A673 (cell line): ENCODE measurements at regions not wholly inside any gene's neighbourhood (a gene's known extent, or its start where the extent isn't known, plus 50 kb on each side); places are given as distances from the start of the nearest gene placed in this dataset.

Experiments used
- BruUV-seq: library from RNA; stranded (reverse); fragments of 400-500 nt; replicated peaks from 2 replicates; lab custom pipeline; 2021; lab: Mats Ljungman, UMichigan
- CTCF ChIA-PET: fragments of 300-600 bp; sonication (Branson Sonifier 250); formaldehyde crosslinking; loops from one replicate; lab custom pipeline; 2022; ENCODE audit warnings: antibody characterized with exemption; lab: Charles Lee
- POLR2A ChIA-PET: fragments of 300-600 bp; sonication (Branson Sonifier 250); formaldehyde crosslinking; loops from one replicate; lab custom pipeline; 2022; ENCODE audit warnings: antibody characterized with exemption; ENCODE audit not compliant: low non-redundant PET; lab: Charles Lee
- DNase-seq: peaks from one replicate; pipeline ENCODE4 v3.0.0-alpha.2; 2015; ENCODE audit warnings: low spot score
- H3K27ac ChIP-seq: fragments of 200-600 bp; sonication (generic); 2 replicates; pipeline ENCODE4 v1.5.1; 2016; ENCODE audit warnings: mixed run types, low read depth, mild to moderate bottlenecking, mixed read lengths, antibody characterized with exemption, low read length; ENCODE audit not compliant: poor library complexity, severe bottlenecking
- H3K27me3 ChIP-seq: fragments of 200-600 bp; sonication (generic); replicated peaks from 2 replicates; pipeline ENCODE4 v1.6.1; 2017; ENCODE audit warnings: mixed run types, low read depth, mild to moderate bottlenecking, mixed read lengths, antibody characterized with exemption, low read length; ENCODE audit not compliant: insufficient read depth, poor library complexity
- H3K36me3 ChIP-seq: fragments of 200-600 bp; sonication (generic); 2 replicates; pipeline ENCODE4 v1.6.1; 2016; ENCODE audit warnings: mixed run types, mild to moderate bottlenecking, mixed read lengths, antibody characterized with exemption, low read length; ENCODE audit not compliant: insufficient read depth, poor library complexity, severe bottlenecking
- H3K4me1 ChIP-seq: fragments of 200-600 bp; sonication (generic); 2 replicates; pipeline ENCODE4 v1.6.1; 2017; ENCODE audit warnings: mixed run types, mild to moderate bottlenecking, mixed read lengths, antibody characterized with exemption, low read length; ENCODE audit not compliant: insufficient read depth, poor library complexity, severe bottlenecking
- H3K4me3 ChIP-seq: fragments of 200-600 bp; sonication (generic); 2 replicates; pipeline ENCODE4 v1.5.1; 2016; ENCODE audit warnings: low read depth, mixed run types, mild to moderate bottlenecking, mixed read lengths, low read length; ENCODE audit not compliant: poor library complexity, severe bottlenecking
- H3K9me3 ChIP-seq: fragments of 200-600 bp; sonication (generic); 2 replicates; pipeline ENCODE4 v1.6.1; 2016; ENCODE audit warnings: mixed run types, low read depth, mild to moderate bottlenecking, mixed read lengths, antibody characterized with exemption, low read length; ENCODE audit not compliant: poor library complexity, severe bottlenecking
- EZH2 ChIP-seq: fragments of 200-600 bp; sonication (generic); IDR thresholded peaks from 2 replicates; pipeline ENCODE4 v1.6.1; 2017; ENCODE audit warnings: borderline replicate concordance, low read depth, mild to moderate bottlenecking, mixed read lengths, antibody characterized with exemption, low read length; ENCODE audit not compliant: poor library complexity, severe bottlenecking
- intact Hi-C: fragments of 100-400 bp; cut with micrococcal nuclease; formaldehyde crosslinking; loops from one replicate; pipeline ENCODE4 v1.10.0; 2022; ENCODE audit not compliant: unreplicated experiment
- TF ChIP-seq, protein P1 (sequence below): fragments of 300-800, 200-600 bp; sonication (generic); conservative IDR thresholded peaks from 2 replicates; pipeline ENCODE4 v1.5.1; 2017; ENCODE audit warnings: low read depth, mild to moderate bottlenecking, antibody characterized with exemption, low read length, moderate library complexity, mixed read lengths

DNA sequence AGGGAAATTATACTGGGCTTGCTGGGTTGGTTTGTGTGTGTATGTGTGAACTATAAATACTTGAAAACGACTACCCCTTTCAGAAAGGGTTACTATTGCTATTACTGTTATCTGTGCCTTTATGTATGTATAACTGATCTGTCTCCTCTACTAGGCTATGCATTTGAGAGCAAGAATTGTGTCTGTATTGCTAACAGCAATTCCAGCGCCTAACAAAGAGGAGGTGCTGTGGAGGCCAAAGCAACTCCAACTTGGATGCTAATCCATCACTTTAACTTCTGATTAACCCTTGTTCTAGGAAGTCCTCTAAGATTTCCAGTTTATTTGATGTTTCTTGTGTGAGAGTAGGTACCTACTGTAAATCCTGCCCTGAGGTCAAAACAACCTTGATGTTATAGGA lies 313.9 kb downstream of the PCNX1 start:
- Histone ChIP-seq H3K4me3 (no peak overlapping the region), H3K4me1 (no peaks in the 10 kb centered on the region), H3K27ac (no peak overlapping the region), H3K36me3 (no peaks in the 10 kb centered on the region), H3K27me3 (no peaks in the 10 kb centered on the region), H3K9me3 (no peaks in the 10 kb centered on the region)
- BruUV-seq: no TSS peak
- ChIA-PET POLR2A (no interaction called here), CTCF (no interaction called here)
- TF ChIP-seq, protein P1, sequence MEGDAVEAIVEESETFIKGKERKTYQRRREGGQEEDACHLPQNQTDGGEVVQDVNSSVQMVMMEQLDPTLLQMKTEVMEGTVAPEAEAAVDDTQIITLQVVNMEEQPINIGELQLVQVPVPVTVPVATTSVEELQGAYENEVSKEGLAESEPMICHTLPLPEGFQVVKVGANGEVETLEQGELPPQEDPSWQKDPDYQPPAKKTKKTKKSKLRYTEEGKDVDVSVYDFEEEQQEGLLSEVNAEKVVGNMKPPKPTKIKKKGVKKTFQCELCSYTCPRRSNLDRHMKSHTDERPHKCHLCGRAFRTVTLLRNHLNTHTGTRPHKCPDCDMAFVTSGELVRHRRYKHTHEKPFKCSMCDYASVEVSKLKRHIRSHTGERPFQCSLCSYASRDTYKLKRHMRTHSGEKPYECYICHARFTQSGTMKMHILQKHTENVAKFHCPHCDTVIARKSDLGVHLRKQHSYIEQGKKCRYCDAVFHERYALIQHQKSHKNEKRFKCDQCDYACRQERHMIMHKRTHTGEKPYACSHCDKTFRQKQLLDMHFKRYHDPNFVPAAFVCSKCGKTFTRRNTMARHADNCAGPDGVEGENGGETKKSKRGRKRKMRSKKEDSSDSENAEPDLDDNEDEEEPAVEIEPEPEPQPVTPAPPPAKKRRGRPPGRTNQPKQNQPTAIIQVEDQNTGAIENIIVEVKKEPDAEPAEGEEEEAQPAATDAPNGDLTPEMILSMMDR: no peak
- no peak for TF ChIP-seq EZH2
- intact Hi-C loops: no loop called here
- no peak for DNase-seq

DNA sequence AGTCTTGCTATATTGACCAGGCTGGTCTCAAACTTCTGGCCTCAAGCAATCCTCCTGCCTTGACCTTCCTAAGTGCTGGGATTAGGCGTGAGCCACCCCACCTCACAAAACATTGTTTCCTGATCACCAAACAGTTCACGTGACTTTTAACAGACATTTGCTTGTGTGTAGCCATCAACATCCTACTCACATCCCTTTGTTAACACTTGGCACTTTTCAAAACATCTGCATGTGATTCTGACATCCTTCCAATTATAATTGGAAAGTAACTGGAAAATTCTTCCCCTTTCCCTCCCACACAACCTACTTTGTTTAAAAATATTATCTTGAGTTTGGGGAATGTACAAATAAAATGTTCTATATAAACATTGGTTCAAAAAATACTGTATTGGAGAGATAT lies 317.9 kb downstream of the PCNX1 start:
- no peak for TF ChIP-seq EZH2
- TF ChIP-seq, protein P1: no peak
- DNase-seq: no peak
- Histone ChIP-seq H3K4me1 (no peaks in the 10 kb centered on the region), H3K27me3 (no peaks in the 10 kb centered on the region), H3K27ac (no peak overlapping the region), H3K9me3 (no peaks in the 10 kb centered on the region), H3K36me3 (no peaks in the 10 kb centered on the region), H3K4me3 (no peak overlapping the region)
- intact Hi-C loops: no loop called here
- BruUV-seq: no TSS peak
- ChIA-PET CTCF (no interaction called here), POLR2A (no interaction called here)

DNA sequence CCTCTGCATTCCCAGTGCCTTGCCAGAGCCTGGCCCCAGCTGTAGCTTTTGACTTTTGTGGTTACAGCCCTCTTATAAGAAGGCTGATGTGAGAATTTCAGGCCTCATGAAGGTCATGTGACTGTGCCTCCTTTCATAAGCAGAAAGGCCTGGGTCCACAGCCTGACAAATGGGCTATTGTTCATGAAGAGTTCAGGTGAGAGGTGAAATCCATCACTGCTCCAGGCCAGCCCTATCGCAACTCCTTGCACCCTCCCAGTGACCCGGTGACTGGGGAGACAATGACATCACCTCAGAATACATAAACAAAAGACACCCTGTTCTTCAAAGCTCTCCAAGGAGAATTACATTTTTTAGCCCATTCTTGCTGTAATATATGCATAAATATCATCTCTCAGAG lies 321.5 kb downstream of the PCNX1 start:
- Histone ChIP-seq H3K9me3 (no peaks in the 10 kb centered on the region), H3K27ac (no peak overlapping the region), H3K36me3 (no peaks in the 10 kb centered on the region), H3K4me1 (no peaks in the 10 kb centered on the region), H3K27me3 (no peaks in the 10 kb centered on the region), H3K4me3 (no peak overlapping the region)
- BruUV-seq: no TSS peak
- intact Hi-C loops: no loop called here
- TF ChIP-seq, protein P1: no peak
- ChIA-PET POLR2A (no interaction called here), CTCF (interaction anchor here (0.6 kb wide), 1 partner anchor 25 kb away, joined by 3 read pairs; no protein-coding TSS in a partner anchor)
- DNase-seq: no peak
